IPS-18a (cell line): ENCODE measurements at regions not wholly inside any gene's neighbourhood (a gene's known extent, or its start where the extent isn't known, plus 50 kb on each side); places are given as distances from the start of the nearest gene placed in this dataset.

Experiments used
- H3K27ac ChIP-seq: one replicate; pipeline ENCODE4 v1.5.1; 2013; ENCODE audit warnings: low read length
- H3K27me3 ChIP-seq: one replicate; pipeline ENCODE4 v1.6.1; 2013; ENCODE audit warnings: mild to moderate bottlenecking, low read length; ENCODE audit not compliant: control insufficient read depth, insufficient read depth
- H3K36me3 ChIP-seq: one replicate; pipeline ENCODE4 v1.6.1; 2013; ENCODE audit warnings: low read depth, low read length; ENCODE audit not compliant: control insufficient read depth
- H3K4me1 ChIP-seq: one replicate; pipeline ENCODE4 v1.6.1; 2013; ENCODE audit warnings: low read depth, low read length; ENCODE audit not compliant: control insufficient read depth
- H3K4me3 ChIP-seq: one replicate; pipeline ENCODE4 v1.5.1; 2013; ENCODE audit warnings: low read length
- H3K9ac ChIP-seq: one replicate; pipeline ENCODE4 v1.6.1; 2013; ENCODE audit warnings: mild to moderate bottlenecking, low read length, moderate library complexity
- H3K9me3 ChIP-seq: one replicate; pipeline ENCODE4 v1.6.1; 2013; ENCODE audit warnings: low read depth, low read length; ENCODE audit not compliant: control insufficient read depth

DNA sequence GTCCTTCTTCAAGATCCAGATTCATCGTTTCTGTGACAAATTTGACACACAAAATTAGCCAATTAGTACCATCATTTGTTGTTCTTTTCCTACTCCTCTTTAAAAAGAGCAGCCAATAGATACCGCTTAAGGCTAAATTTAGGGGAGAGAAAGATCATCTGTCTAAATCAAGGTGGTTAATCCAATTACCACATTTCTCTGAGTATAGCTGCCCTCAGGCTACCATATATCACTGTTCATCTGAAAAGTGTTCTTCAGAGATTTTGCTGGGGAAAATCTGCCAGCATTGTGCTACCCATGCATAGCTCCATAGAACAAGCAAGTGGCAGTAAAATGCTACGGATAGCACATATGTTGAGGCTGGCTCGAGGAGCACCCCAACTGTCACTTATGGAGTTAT, 110.3 kb upstream of the ESRRG start:
- no peaks in the 10 kb centered on the region for H3K36me3 ChIP-seq
- no peaks in the 10 kb centered on the region for H3K27me3 ChIP-seq
- no peak overlapping the region for H3K4me3 ChIP-seq
- H3K9me3 ChIP-seq: no peaks in the 10 kb centered on the region
- no peak overlapping the region for H3K27ac ChIP-seq
- H3K4me1 ChIP-seq: peaks cover 13% of the 10 kb centered on the region
- H3K9ac ChIP-seq: no peak overlapping the region

DNA sequence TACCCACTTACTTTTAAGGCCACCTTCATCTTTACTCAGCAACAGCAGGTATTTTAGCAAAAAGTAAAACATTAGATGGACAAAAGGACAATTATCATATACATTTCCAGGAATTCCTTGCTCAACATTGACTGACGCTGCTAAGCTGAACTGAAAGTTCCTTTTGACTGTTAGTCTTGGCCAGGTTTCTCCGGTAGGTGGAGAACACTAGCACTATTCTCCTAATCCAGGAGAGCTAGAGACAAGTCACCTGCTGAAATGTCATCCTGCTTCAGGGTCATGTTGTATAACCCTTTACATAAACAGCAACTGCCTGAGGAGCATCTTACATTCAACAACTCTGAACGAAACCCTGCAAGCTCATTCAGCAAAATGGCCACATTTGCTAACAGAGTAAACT, 109.0 kb upstream of the ESRRG start:
- Histone ChIP-seq H3K27me3 (no peaks in the 10 kb centered on the region), H3K9ac (no peak overlapping the region), H3K36me3 (no peaks in the 10 kb centered on the region), H3K4me1 (peaks cover 13% of the 10 kb centered on the region), H3K27ac (no peak overlapping the region), H3K9me3 (no peaks in the 10 kb centered on the region), H3K4me3 (no peak overlapping the region)

DNA sequence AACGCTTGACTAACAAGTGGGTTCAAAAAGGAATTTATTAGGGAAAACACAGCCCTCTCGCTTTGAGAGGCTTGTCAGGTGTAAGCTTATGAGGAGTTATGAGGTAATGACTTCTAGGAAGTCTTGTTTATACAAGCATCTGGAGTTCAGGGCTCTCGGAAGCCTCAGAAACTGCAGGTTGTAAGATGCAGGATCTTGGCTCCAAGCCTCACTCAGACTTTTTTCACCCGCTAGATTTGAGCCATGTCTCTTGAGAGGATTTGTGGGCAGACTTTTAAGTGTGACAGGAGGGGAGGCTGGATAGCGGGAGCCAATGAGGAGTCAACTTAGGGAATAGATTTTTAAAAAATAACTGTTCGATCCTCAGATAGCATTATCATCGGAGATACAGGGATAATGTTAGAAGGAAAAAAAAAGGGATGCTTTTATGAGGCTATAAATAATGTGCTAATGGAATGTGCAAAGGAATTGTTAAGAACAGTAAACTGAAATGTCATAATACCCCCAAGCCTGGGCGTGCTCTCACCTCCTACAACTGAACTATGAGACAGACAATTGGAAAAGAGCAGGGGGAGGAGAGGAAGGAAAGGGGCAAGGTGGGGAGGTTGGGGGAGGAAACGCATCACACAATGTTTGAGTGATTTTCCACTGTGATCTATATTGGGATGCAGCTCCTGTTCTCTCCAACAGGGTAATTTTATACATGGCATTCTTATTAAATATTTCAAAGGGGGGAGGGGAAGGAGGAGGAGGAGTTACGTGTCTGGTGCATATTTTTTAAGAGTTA, 107.4 kb upstream of the ESRRG start:
- Histone ChIP-seq H3K9me3 (no peaks in the 10 kb centered on the region), H3K27me3 (no peaks in the 10 kb centered on the region), H3K4me3 (no peak overlapping the region), H3K36me3 (no peaks in the 10 kb centered on the region), H3K4me1 (peaks cover 5% of the 10 kb centered on the region), H3K9ac (no peak overlapping the region), H3K27ac (no peak overlapping the region)

DNA sequence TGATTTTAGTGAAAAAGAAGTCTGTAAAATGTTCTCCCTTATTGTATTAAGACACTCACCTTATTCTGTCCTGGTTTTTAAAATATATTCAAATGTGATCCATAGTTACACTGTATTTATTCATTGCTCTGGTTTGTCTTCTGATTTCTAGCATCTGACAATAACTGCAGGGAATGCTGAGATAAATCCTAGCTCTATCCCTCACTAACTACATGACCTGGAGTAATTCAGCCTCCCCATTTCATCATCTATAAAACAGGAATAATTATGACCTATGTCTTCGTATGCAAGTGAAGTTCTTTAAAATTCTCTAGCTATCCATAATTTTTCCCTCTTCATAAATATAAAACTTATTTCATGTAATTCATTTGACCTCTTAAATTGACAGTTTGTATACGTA, 104.0 kb upstream of the ESRRG start:
- H3K27me3 ChIP-seq: no peaks in the 10 kb centered on the region
- no peak overlapping the region for H3K9ac ChIP-seq

DNA sequence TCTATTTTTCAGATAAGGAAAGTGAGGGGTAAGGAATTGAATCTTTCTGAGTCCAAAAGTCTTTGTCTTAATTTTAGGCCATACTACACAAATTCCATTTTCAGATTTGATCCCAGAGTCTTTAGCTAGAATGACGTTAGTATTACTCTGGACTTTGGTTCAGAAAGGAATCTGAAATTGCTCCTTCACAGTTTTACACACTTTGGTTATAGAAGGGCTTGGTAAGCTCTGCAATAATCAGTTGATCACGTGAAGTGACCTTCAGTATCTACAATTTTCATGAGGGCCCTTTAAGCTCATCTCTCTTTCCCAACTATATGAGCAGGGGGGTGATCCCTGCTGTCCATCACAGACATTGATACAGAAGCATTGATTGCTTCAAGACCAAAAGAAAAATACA, 103.4 kb upstream of the ESRRG start:
- H3K27me3 ChIP-seq: no peaks in the 10 kb centered on the region
- H3K9ac ChIP-seq: no peak overlapping the region
- H3K36me3 ChIP-seq: no peaks in the 10 kb centered on the region
- peaks cover 11% of the 10 kb centered on the region for H3K4me1 ChIP-seq
- H3K27ac ChIP-seq: no peak overlapping the region
- H3K4me3 ChIP-seq: no peak overlapping the region
- no peaks in the 10 kb centered on the region for H3K9me3 ChIP-seq

More for the DNA sequence above, 104.0 kb upstream of the ESRRG start:
- no peak overlapping the region for H3K4me3 ChIP-seq
- peaks cover 11% of the 10 kb centered on the region for H3K4me1 ChIP-seq
- no peaks in the 10 kb centered on the region for H3K9me3 ChIP-seq
- H3K36me3 ChIP-seq: no peaks in the 10 kb centered on the region
- no peak overlapping the region for H3K27ac ChIP-seq

DNA sequence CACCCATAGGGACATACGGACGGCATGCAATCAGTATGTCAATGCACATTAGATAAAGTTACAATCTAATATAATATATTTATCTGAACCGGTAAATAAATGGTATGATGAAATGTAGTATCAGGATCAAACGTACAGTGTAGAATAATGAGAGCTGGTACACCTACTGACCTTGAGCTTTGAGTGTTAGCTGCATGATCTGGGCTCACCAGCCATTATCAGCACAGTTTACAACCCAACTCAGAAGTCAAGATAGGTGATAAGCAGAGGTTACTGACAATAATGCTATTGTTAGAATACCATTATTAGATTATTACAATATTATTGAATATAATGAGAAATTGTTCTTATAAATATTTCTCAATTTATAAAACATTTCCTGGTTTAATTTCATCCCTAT, 103.0 kb upstream of the ESRRG start:
- no peaks in the 10 kb centered on the region for H3K27me3 ChIP-seq

DNA sequence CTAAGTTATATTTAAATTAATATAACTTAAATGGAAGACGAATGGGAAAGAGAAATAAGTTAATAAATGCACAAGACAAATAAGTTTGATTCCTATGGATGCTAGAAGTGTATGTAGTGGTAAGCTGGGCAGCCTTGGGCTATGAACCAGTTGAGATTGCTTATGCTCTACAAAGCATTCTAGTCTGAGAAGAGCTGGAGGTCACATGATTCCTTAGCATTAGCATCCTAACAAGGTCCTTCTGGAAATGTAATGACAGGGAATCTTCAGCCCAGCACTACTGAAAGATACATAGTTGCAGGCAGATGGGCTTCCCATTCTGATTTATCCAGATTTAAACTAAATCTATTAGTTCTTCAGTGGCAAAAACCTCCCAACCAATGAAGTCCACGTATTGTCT, 102.3 kb upstream of the ESRRG start:
- peaks cover 6% of the 10 kb centered on the region for H3K4me1 ChIP-seq
- no peak overlapping the region for H3K4me3 ChIP-seq
- no peak overlapping the region for H3K9ac ChIP-seq
- H3K9me3 ChIP-seq: no peaks in the 10 kb centered on the region
- H3K27me3 ChIP-seq: no peaks in the 10 kb centered on the region
- H3K36me3 ChIP-seq: no peaks in the 10 kb centered on the region
- no peak overlapping the region for H3K27ac ChIP-seq

More for the DNA sequence above, 103.0 kb upstream of the ESRRG start:
- Histone ChIP-seq H3K4me1 (peaks cover 10% of the 10 kb centered on the region), H3K4me3 (no peak overlapping the region), H3K9me3 (no peaks in the 10 kb centered on the region), H3K36me3 (no peaks in the 10 kb centered on the region), H3K9ac (no peak overlapping the region), H3K27ac (no peak overlapping the region)

DNA sequence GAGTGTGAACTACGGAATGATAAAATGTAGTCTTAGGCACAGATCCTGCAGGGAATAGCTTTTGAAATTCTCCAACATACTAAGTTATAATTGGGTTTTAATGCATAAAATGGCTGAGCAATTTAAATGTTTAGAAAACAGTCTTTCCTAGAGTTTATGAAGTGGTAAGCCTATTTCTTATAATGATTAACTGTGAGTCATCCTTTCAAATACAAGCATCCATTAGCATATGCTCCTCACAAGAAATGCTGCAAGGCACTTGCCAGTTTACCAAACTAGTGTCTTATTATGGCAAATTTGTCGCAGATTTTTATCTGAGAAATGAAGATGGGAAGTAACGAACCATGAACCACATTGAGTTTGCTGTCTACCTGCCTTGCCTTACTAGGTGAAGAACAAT, 101.3 kb upstream of the ESRRG start:
- H3K27me3 ChIP-seq: no peaks in the 10 kb centered on the region
- H3K4me3 ChIP-seq: no peak overlapping the region
- H3K4me1 ChIP-seq: peaks cover 8% of the 10 kb centered on the region
- no peak overlapping the region for H3K9ac ChIP-seq
- H3K27ac ChIP-seq: no peak overlapping the region
- no peaks in the 10 kb centered on the region for H3K9me3 ChIP-seq
- H3K36me3 ChIP-seq: no peaks in the 10 kb centered on the region

DNA sequence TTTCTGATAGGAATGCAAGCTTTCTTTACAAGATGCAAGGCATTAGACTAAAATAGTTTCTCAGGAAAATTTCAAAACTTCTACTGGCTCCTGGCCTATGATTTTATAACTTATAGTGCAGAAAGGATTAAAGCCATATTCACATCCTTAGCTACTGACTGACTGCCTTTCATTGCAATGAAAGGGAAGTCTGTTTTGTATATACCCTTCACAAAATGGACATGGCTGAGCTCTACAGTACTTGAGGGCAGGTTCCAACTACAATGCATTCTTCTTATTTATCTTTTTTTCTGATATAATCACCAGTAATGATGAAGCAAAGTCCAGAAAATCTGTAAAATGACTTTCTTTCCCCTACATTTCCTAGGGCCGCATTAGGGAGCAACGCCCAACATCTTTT, 100.5 kb upstream of the ESRRG start:
- Histone ChIP-seq H3K9me3 (no peaks in the 10 kb centered on the region), H3K4me3 (no peak overlapping the region), H3K9ac (no peak overlapping the region), H3K4me1 (peaks cover 14% of the 10 kb centered on the region), H3K36me3 (no peaks in the 10 kb centered on the region), H3K27me3 (no peaks in the 10 kb centered on the region), H3K27ac (no peak overlapping the region)

DNA sequence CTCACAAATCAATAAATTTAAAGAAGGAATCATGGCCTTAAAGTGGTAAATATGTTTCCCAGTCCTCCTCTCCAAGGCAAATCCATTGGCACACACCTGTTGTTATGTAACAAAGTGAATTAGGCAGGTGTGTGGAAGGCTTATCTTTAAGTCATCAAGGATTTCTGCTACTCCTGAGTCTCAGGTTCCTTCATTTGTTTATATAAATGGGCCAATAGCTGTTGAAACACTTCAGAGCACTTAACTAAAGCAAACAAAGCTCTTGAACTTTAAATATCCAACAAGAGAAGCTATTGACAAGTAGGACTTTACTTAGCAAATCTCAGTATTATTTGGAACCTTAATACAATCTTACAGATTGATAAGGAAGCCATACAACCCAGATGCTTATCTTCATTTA, 99.3 kb upstream of the ESRRG start:
- Histone ChIP-seq H3K36me3 (no peaks in the 10 kb centered on the region), H3K4me3 (no peak overlapping the region), H3K9me3 (no peaks in the 10 kb centered on the region), H3K4me1 (peaks cover 14% of the 10 kb centered on the region), H3K27me3 (no peaks in the 10 kb centered on the region), H3K27ac (no peak overlapping the region), H3K9ac (no peak overlapping the region)

DNA sequence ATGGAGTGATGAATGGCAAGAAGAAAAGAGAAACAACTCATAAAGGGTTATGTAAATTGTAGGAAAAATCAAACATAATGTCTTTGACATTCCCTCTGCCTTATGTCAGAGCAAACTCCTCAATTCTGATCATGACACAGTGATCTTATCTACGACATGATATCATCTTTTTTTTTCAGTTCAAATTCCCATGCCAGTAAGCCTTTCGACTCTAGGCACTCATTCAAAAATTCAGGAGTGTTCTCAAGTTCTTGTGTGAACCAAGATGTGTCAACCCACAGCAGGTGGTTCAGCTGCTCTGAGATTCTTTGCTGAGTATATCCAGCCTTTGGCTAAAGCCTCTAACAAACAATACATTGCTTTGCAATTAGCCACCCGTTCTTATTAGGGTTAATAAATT, 97.1 kb upstream of the ESRRG start:
- H3K9me3 ChIP-seq: no peaks in the 10 kb centered on the region

DNA sequence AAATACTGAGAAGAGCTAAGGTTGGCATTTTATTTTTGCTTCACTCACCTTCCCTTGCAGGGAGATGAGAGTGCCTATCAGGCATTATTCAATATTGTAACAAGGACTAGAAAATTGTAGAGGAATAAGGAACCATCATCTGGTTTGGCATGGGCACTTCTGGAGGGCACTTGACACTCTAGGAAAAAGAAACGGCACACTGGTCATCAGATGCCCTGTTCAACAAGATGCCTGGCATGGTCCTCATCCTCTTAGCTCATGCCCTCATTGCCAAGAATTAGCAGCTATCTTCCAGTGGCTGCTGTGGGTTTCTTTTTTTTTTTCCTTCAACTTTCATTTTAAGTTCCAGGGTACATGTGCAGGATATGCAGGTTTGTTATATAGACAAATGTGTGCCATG, 95.1 kb upstream of the ESRRG start:
- H3K4me1 ChIP-seq: peaks cover 14% of the 10 kb centered on the region
- H3K27ac ChIP-seq: no peak overlapping the region
- no peak overlapping the region for H3K4me3 ChIP-seq
- H3K9me3 ChIP-seq: no peaks in the 10 kb centered on the region
- no peaks in the 10 kb centered on the region for H3K27me3 ChIP-seq
- H3K36me3 ChIP-seq: no peaks in the 10 kb centered on the region
- no peak overlapping the region for H3K9ac ChIP-seq

More for the DNA sequence above, 97.1 kb upstream of the ESRRG start:
- Histone ChIP-seq H3K27me3 (no peaks in the 10 kb centered on the region), H3K27ac (no peak overlapping the region), H3K9ac (no peak overlapping the region), H3K36me3 (no peaks in the 10 kb centered on the region), H3K4me3 (no peak overlapping the region), H3K4me1 (peaks cover 14% of the 10 kb centered on the region)
